ENCODE measurements at regions not wholly inside any gene's neighbourhood (a gene's known extent, or its start where the extent isn't known, plus 50 kb on each side); places are given as distances from the start of the nearest gene placed in this dataset.

- Histone ChIP-seq H3K27me3 (ENCODE audit: control insufficient read depth, insufficient read depth, low read length) (peaks cover 4% of the 10 kb centered on the region), H3K9me3 (ENCODE audit: control insufficient read depth, insufficient read depth, low read length) (no peaks in the 10 kb centered on the region), H3K4me3 (ENCODE audit: low read depth, low read length) (no peak overlapping the region), H3K27ac (ENCODE audit: low read depth, low read length) (no peak overlapping the region)
- TF ChIP-seq CTCF (IDR thresholded peaks at IDR 0.05; ENCODE audit: low read depth, low read length), result no peak
- CTCF ChIA-PET, result no interaction called here
- POLR2A ChIA-PET, result no interaction called here
- DNase-seq (ENCODE audit: low read depth, low spot score), result no peak
Observed at GRCh38 chr16:47921535-47921934, 234.3 kb downstream of the ABCC12 start.

- Histone ChIP-seq H3K4me3 (ENCODE audit: low read depth, low read length) (no peak overlapping the region), H3K27me3 (ENCODE audit: control insufficient read depth, insufficient read depth, low read length) (peaks cover 4% of the 10 kb centered on the region), H3K9me3 (ENCODE audit: control insufficient read depth, insufficient read depth, low read length) (no peaks in the 10 kb centered on the region), H3K27ac (ENCODE audit: low read depth, low read length) (no peak overlapping the region)
- ChIA-PET POLR2A (no interaction called here), CTCF (no interaction called here)
- DNase-seq (ENCODE audit: low read depth, low spot score), result no peak
- no peak for TF ChIP-seq CTCF (IDR thresholded peaks at IDR 0.05; ENCODE audit: low read depth, low read length)
Observed at GRCh38 chr16:47920709-47921108, 235.1 kb downstream of the ABCC12 start.

- Histone ChIP-seq H3K27ac (ENCODE audit: low read depth, low read length) (no peak overlapping the region), H3K9me3 (ENCODE audit: control insufficient read depth, insufficient read depth, low read length) (no peaks in the 10 kb centered on the region), H3K27me3 (ENCODE audit: control insufficient read depth, insufficient read depth, low read length) (no peaks in the 10 kb centered on the region), H3K4me3 (ENCODE audit: low read depth, low read length) (no peak overlapping the region)
- no peak for DNase-seq (ENCODE audit: low read depth, low spot score)
- TF ChIP-seq CTCF (IDR thresholded peaks at IDR 0.05; ENCODE audit: low read depth, low read length), result no peak
- ChIA-PET CTCF (no interaction called here), POLR2A (no interaction called here)
Observed at GRCh38 chr16:47917118-47917517, 238.7 kb downstream of the ABCC12 start.

DNA sequence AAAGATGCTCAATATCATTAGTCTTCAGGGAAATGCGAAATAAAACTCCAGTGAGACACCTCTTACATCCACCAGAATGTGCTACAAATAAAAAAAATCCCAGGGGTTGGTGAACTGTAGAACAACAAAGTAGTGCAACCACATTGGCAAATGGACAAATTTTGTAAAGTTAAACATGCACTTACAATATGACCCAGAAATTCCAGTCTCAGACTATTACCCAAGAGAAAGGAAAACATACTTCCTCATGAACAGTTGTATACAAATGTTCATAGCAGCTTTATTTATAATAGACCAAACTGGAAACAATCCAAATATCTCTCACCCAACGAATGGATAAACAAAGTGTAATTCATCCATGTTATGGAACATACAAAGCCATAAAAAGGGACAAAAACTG is 239.5 kb downstream of the ABCC12 start:
- H3K4me3 ChIP-seq (ENCODE audit: low read depth, low read length), result no peak overlapping the region
- POLR2A ChIA-PET, result no interaction called here
- no peak for DNase-seq (ENCODE audit: low read depth, low spot score)
- CTCF ChIA-PET, result no interaction called here
- no peaks in the 10 kb centered on the region for H3K27me3 ChIP-seq (ENCODE audit: control insufficient read depth, insufficient read depth, low read length)
- no peak overlapping the region for H3K27ac ChIP-seq (ENCODE audit: low read depth, low read length)
- no peak for TF ChIP-seq CTCF (IDR thresholded peaks at IDR 0.05; ENCODE audit: low read depth, low read length)
- H3K9me3 ChIP-seq (ENCODE audit: control insufficient read depth, insufficient read depth, low read length), result no peaks in the 10 kb centered on the region

DNA sequence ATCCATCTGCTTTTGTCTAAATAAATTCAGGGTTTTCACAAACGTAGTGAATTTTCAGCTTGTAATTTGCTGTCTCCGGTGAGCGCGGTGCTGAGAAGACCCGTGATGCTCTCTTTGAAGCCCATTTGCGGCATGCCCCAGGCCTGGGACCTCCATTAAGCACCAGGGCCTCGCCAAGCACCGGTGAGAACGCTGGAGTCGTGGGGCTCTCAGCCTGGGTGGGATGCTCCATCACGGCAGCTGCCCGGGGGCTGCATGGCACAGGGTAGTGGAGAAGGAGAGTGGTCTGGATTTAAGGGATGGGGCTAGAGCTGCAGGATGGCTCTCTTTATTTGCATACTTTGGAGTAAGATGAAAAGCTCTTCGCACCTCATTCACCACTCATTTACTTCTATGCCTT is 248.7 kb downstream of the ABCC12 start:
- ChIA-PET CTCF (no interaction called here), POLR2A (no interaction called here)

More for the DNA sequence above, 248.7 kb downstream of the ABCC12 start:
- DNase-seq (ENCODE audit: low read depth, low spot score), result no peak
- Histone ChIP-seq H3K9me3 (ENCODE audit: control insufficient read depth, insufficient read depth, low read length) (peaks cover 3% of the 10 kb centered on the region; the same call in 1 of the 2 replicates), H3K27me3 (ENCODE audit: control insufficient read depth, insufficient read depth, low read length) (no peaks in the 10 kb centered on the region), H3K27ac (ENCODE audit: low read depth, low read length) (no peak overlapping the region), H3K4me3 (ENCODE audit: low read depth, low read length) (no peak overlapping the region)
- TF ChIP-seq CTCF (IDR thresholded peaks at IDR 0.05; ENCODE audit: low read depth, low read length), result no peak
